Vagina (tissue), 2 donors: ENCODE measurements at regions not wholly inside any gene's neighbourhood (a gene's known extent, or its start where the extent isn't known, plus 50 kb on each side); places are given as distances from the start of the nearest gene placed in this dataset.

Source experiments
- POLR2A ChIP-seq, 2 donors: fragments of 450-650 bp; IDR thresholded peaks; one replicate each; pipeline ENCODE4 v1.6.1; 2017; ENCODE audit warnings: antibody characterized with exemption in 2 of 2, mild to moderate bottlenecking in 2 of 2, moderate library complexity in 2 of 2
- TF ChIP-seq, protein P1 (sequence below), 3 experiments: fragments of 450-650 bp in 2 of 3; fragments of 200-600 bp in 1 of 3; sonication (generic) in 1 of 3; IDR thresholded peaks; one replicate each; pipeline ENCODE4 v1.5.1; 2017 to 2019; ENCODE audit warnings: antibody characterized with exemption in 3 of 3, mild to moderate bottlenecking in 2 of 3, moderate library complexity in 2 of 3

DNA sequence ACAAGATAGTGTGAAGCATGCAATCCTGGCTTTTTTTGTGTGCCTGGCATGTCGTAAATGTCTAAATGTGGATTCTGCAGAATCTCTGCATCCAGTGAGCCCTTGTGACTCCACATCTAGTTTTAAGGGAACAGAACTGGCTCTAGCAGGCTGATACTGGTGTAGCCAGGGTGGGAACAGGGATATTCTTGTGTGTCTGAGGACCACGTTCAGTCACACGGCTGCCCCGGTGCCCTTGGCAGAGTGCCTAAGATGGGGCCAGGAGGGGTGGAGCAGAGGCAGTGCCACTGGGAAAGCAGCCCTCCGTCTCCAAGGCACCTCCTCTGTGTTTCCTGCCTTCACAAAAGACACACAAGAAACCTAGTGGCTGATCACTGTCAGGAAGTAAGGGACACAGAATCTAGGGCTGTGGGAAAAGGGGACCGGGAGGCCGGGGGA is 91.5 kb upstream of the PARD3B start:
- TF ChIP-seq, protein P1, sequence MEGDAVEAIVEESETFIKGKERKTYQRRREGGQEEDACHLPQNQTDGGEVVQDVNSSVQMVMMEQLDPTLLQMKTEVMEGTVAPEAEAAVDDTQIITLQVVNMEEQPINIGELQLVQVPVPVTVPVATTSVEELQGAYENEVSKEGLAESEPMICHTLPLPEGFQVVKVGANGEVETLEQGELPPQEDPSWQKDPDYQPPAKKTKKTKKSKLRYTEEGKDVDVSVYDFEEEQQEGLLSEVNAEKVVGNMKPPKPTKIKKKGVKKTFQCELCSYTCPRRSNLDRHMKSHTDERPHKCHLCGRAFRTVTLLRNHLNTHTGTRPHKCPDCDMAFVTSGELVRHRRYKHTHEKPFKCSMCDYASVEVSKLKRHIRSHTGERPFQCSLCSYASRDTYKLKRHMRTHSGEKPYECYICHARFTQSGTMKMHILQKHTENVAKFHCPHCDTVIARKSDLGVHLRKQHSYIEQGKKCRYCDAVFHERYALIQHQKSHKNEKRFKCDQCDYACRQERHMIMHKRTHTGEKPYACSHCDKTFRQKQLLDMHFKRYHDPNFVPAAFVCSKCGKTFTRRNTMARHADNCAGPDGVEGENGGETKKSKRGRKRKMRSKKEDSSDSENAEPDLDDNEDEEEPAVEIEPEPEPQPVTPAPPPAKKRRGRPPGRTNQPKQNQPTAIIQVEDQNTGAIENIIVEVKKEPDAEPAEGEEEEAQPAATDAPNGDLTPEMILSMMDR (IDR thresholded peaks at IDR 0.05) = no peak
- TF ChIP-seq POLR2A (IDR thresholded peaks at IDR 0.05) = no peak
